ENCODE measurements at regions not wholly inside any gene's neighbourhood (a gene's known extent, or its start where the extent isn't known, plus 50 kb on each side); places are given as distances from the start of the nearest gene placed in this dataset.
A peak's percentile ranks its signal among the peaks of the same experiment; 100 is the strongest.
"Not testable (repeated sequence)": the region's sequence is repeated elsewhere in the genome, so short reads cannot be mapped to it uniquely, and the experiment has no call there.

GRCh38 chr15:81056304-81056703 is 55.6 kb downstream of the TLNRD1 start:
- no peak for DNase-seq (ENCODE audit: low read depth)
- H3K27me3 ChIP-seq (replicated peaks; ENCODE audit: control insufficient read depth, insufficient read depth, low read length), result no peaks in the 10 kb centered on the region
- H3K9me3 ChIP-seq (ENCODE audit: control insufficient read depth, low read length), result no peaks in the 10 kb centered on the region
- H3K4me3 ChIP-seq (ENCODE audit: low read length), result no peak overlapping the region
- no peak overlapping the region for H3K9ac ChIP-seq (ENCODE audit: low read length)
- H3K4me1 ChIP-seq (ENCODE audit: control insufficient read depth, insufficient read depth, low read length), result no peaks in the 10 kb centered on the region
- H3K36me3 ChIP-seq (ENCODE audit: control insufficient read depth, insufficient read depth, low read length, severe bottlenecking), result no peaks in the 10 kb centered on the region

DNA sequence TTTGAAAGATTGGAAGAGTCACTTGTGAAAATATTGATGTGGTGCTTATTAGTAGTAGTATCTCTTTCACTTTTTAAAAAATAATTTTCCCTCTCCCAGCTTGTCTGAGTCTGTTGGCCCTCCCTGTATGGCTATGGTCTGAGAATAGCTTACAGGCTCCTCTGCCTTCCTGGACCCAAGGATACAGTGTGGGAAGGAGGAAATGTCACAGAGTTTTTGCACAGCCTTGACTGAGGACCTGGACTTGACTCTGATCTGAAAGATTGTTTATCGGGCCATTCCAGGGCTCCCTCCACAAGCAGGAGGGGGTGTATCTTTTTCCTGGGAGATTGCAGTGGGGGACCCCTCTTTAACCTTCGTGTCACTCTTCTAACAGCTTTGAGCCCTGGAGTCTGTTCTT is 59.7 kb downstream of the TLNRD1 start:
- no peaks in the 10 kb centered on the region for H3K4me1 ChIP-seq (ENCODE audit: control insufficient read depth, insufficient read depth, low read length)
- H3K4me3 ChIP-seq (ENCODE audit: low read length), result no peak overlapping the region
- no peaks in the 10 kb centered on the region for H3K9me3 ChIP-seq (ENCODE audit: control insufficient read depth, low read length)
- H3K27me3 ChIP-seq (replicated peaks; ENCODE audit: control insufficient read depth, insufficient read depth, low read length), result no peaks in the 10 kb centered on the region
- no peaks in the 10 kb centered on the region for H3K36me3 ChIP-seq (ENCODE audit: control insufficient read depth, insufficient read depth, low read length, severe bottlenecking)
- DNase-seq (ENCODE audit: low read depth), result no peak
- H3K9ac ChIP-seq (ENCODE audit: low read length), result no peak overlapping the region

DNA sequence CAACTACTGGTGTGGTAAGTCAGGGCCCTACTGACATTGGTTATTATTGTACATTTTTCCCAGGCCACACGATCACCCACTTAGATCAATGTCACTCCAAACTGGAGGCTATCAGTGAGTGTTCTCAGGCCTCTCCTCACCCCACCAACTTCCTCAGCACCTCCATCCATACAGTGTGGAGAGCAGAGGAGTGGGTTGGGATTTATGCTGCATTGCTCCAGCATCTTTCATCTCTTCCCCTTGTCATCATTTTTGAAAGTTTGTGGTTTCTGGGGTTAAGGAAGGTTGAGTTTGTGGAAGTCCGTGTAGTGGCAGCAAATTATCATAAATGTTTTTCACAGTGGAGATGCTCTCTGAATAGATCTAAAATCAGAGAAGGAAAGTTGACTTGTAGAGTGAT is 60.2 kb downstream of the TLNRD1 start:
- no peak overlapping the region for H3K9ac ChIP-seq (ENCODE audit: low read length)
- H3K27me3 ChIP-seq (replicated peaks; ENCODE audit: control insufficient read depth, insufficient read depth, low read length), result no peaks in the 10 kb centered on the region
- no peaks in the 10 kb centered on the region for H3K9me3 ChIP-seq (ENCODE audit: control insufficient read depth, low read length)
- no peak overlapping the region for H3K4me3 ChIP-seq (ENCODE audit: low read length)
- no peaks in the 10 kb centered on the region for H3K36me3 ChIP-seq (ENCODE audit: control insufficient read depth, insufficient read depth, low read length, severe bottlenecking)
- no peak for DNase-seq (ENCODE audit: low read depth)
- H3K4me1 ChIP-seq (ENCODE audit: control insufficient read depth, insufficient read depth, low read length), result no peaks in the 10 kb centered on the region

DNA sequence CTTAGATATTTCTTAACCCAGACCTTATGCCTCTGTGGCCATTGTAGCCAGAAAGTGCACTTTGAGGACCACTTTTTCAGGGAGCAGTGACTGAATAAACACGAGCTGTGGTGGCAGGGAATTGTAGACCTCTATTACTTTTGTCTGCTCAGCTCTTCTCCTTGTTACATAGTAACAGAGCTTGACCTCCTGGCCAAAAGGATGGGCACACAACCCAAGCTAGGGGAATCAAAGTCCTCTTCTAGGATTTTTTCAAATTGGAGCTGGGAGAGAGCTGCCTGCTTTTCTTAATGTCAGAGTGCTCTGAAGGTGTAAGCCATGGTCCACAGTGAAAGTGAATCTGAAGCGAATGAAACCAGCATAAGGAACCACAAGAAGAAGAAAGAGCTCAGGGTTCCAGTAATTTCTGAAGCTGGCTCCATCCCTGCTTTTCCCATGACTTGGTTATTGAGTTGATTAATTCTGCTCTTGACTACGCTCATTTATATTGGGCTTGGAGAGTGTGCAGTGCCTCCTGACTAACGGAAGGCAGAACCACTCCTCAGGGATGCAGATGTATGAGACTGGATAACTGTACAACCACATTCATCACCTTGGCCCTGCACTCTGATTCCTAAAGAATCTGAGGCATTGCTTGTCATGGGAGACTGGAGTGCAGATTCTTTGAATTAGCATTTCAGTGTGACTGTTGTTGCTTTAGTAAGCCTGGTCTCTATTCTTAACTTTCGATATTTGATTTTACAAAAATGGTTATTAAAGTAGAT is 60.9 kb downstream of the TLNRD1 start:
- Histone ChIP-seq H3K4me3 (ENCODE audit: low read length) (no peak overlapping the region), H3K27me3 (replicated peaks; ENCODE audit: control insufficient read depth, insufficient read depth, low read length) (no peaks in the 10 kb centered on the region), H3K4me1 (ENCODE audit: control insufficient read depth, insufficient read depth, low read length) (no peaks in the 10 kb centered on the region), H3K9me3 (ENCODE audit: control insufficient read depth, low read length) (no peaks in the 10 kb centered on the region), H3K9ac (ENCODE audit: low read length) (no peak overlapping the region), H3K36me3 (ENCODE audit: control insufficient read depth, insufficient read depth, low read length, severe bottlenecking) (no peaks in the 10 kb centered on the region)
- DNase-seq (ENCODE audit: low read depth), result peak; percentile 29

GRCh38 chr15:81062937-81063336 is 62.2 kb downstream of the TLNRD1 start:
- DNase-seq (ENCODE audit: low read depth), result no peak

GRCh38 chr15:81064253-81064652 is 63.5 kb downstream of the TLNRD1 start:
- Histone ChIP-seq H3K27me3 (replicated peaks; ENCODE audit: control insufficient read depth, insufficient read depth, low read length) (no peaks in the 10 kb centered on the region), H3K9me3 (ENCODE audit: control insufficient read depth, low read length) (no peaks in the 10 kb centered on the region), H3K4me3 (ENCODE audit: low read length) (no peak overlapping the region), H3K36me3 (ENCODE audit: control insufficient read depth, insufficient read depth, low read length, severe bottlenecking) (no peaks in the 10 kb centered on the region), H3K9ac (ENCODE audit: low read length) (no peak overlapping the region), H3K4me1 (ENCODE audit: control insufficient read depth, insufficient read depth, low read length) (no peaks in the 10 kb centered on the region)
- no peak for DNase-seq (ENCODE audit: low read depth)

More at GRCh38 chr15:81062937-81063336, 62.2 kb downstream of the TLNRD1 start:
- Histone ChIP-seq H3K9ac (ENCODE audit: low read length) (no peak overlapping the region), H3K9me3 (ENCODE audit: control insufficient read depth, low read length) (no peaks in the 10 kb centered on the region), H3K27me3 (replicated peaks; ENCODE audit: control insufficient read depth, insufficient read depth, low read length) (no peaks in the 10 kb centered on the region), H3K36me3 (ENCODE audit: control insufficient read depth, insufficient read depth, low read length, severe bottlenecking) (no peaks in the 10 kb centered on the region), H3K4me3 (ENCODE audit: low read length) (no peak overlapping the region), H3K4me1 (ENCODE audit: control insufficient read depth, insufficient read depth, low read length) (no peaks in the 10 kb centered on the region)

- not testable (repeated sequence) for H3K4me3 ChIP-seq (ENCODE audit: low read length); H3K9ac ChIP-seq (ENCODE audit: low read length); H3K27me3 ChIP-seq (replicated peaks; ENCODE audit: control insufficient read depth, insufficient read depth, low read length); DNase-seq (ENCODE audit: low read depth); H3K36me3 ChIP-seq (ENCODE audit: control insufficient read depth, insufficient read depth, low read length, severe bottlenecking); H3K9me3 ChIP-seq (ENCODE audit: control insufficient read depth, low read length)
- peaks cover 14% of the 10 kb centered on the region for H3K4me1 ChIP-seq (ENCODE audit: control insufficient read depth, insufficient read depth, low read length)
These were observed 66.5 kb upstream of the CFAP161 start for GRCh38 chr15:81067567-81067966.

- H3K27me3 ChIP-seq (replicated peaks; ENCODE audit: control insufficient read depth, insufficient read depth, low read length), result no peaks in the 10 kb centered on the region
- no peak overlapping the region for H3K4me3 ChIP-seq (ENCODE audit: low read length)
- H3K9ac ChIP-seq (ENCODE audit: low read length), result no peak overlapping the region
- no peaks in the 10 kb centered on the region for H3K9me3 ChIP-seq (ENCODE audit: control insufficient read depth, low read length)
- DNase-seq (ENCODE audit: low read depth), result no peak
- H3K4me1 ChIP-seq (ENCODE audit: control insufficient read depth, insufficient read depth, low read length), result peaks cover 14% of the 10 kb centered on the region
- no peaks in the 10 kb centered on the region for H3K36me3 ChIP-seq (ENCODE audit: control insufficient read depth, insufficient read depth, low read length, severe bottlenecking)
These were observed 65.6 kb upstream of the CFAP161 start for GRCh38 chr15:81068516-81068915.

DNA sequence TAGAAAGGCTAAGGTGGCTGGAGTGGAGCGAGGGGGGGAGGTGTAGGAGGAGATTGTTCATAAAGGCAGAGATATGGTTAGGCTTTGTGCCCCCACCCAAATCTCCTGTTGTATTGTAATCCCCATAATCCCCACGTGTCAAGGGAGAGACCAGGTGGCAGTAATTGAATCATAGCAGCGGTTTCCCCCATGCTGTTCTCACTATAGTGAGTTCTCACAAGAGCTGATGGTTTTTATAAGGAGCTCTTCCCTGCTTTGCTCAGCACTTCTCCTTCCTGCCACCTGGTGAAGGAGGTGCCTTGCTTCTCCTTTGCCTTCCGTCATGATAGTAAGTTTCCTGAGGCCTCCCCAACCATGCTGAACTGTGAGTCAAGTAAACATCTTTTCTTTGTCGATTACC is 64.7 kb upstream of the CFAP161 start:
- Histone ChIP-seq H3K4me1 (ENCODE audit: control insufficient read depth, insufficient read depth, low read length) (peaks cover 14% of the 10 kb centered on the region), H3K4me3 (ENCODE audit: low read length) (no peak overlapping the region), H3K36me3 (ENCODE audit: control insufficient read depth, insufficient read depth, low read length, severe bottlenecking) (no peaks in the 10 kb centered on the region), H3K9ac (ENCODE audit: low read length) (no peak overlapping the region), H3K9me3 (ENCODE audit: control insufficient read depth, low read length) (no peaks in the 10 kb centered on the region), H3K27me3 (replicated peaks; ENCODE audit: control insufficient read depth, insufficient read depth, low read length) (no peaks in the 10 kb centered on the region)
- no peak for DNase-seq (ENCODE audit: low read depth)

- Histone ChIP-seq H3K36me3 (ENCODE audit: control insufficient read depth, insufficient read depth, low read length, severe bottlenecking) (no peaks in the 10 kb centered on the region), H3K4me3 (ENCODE audit: low read length) (no peak overlapping the region), H3K9me3 (ENCODE audit: control insufficient read depth, low read length) (no peaks in the 10 kb centered on the region), H3K27me3 (replicated peaks; ENCODE audit: control insufficient read depth, insufficient read depth, low read length) (no peaks in the 10 kb centered on the region), H3K9ac (ENCODE audit: low read length) (no peak overlapping the region), H3K4me1 (ENCODE audit: control insufficient read depth, insufficient read depth, low read length) (peaks cover 14% of the 10 kb centered on the region)
- DNase-seq (ENCODE audit: low read depth), result no peak
These were observed 64.2 kb upstream of the CFAP161 start for GRCh38 chr15:81069909-81070308.

GRCh38 chr15:81071120-81071519 is 63.0 kb upstream of the CFAP161 start:
- peak overlapping the region; percentile 29 for H3K4me3 ChIP-seq (ENCODE audit: low read length)
- H3K4me1 ChIP-seq (ENCODE audit: control insufficient read depth, insufficient read depth, low read length), result peaks cover 14% of the 10 kb centered on the region
- H3K27me3 ChIP-seq (replicated peaks; ENCODE audit: control insufficient read depth, insufficient read depth, low read length), result no peaks in the 10 kb centered on the region
- H3K9me3 ChIP-seq (ENCODE audit: control insufficient read depth, low read length), result no peaks in the 10 kb centered on the region
- DNase-seq (ENCODE audit: low read depth), result peak; percentile 86
- no peaks in the 10 kb centered on the region for H3K36me3 ChIP-seq (ENCODE audit: control insufficient read depth, insufficient read depth, low read length, severe bottlenecking)
- H3K9ac ChIP-seq (ENCODE audit: low read length), result no peak overlapping the region

DNA sequence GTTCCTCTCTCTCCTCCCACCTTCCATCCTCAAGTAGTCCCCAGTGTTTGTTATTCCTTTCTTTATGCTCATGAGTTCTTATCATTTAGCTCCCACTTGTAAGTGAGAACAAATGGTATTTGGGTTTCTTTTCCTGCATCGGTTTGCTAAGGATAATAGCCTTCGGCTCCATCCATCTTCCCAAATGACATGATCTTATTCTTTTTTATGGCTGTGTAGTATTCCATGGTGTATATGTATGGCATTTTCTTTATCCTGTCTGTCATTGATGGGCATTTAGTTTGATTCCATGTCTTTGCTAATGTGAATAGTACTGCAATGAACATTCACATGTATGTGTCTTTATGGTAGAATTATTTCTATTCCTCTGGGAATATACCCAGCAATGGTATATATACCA is 62.4 kb upstream of the CFAP161 start:
- Histone ChIP-seq H3K4me1 (ENCODE audit: control insufficient read depth, insufficient read depth, low read length) (peaks cover 14% of the 10 kb centered on the region), H3K4me3 (ENCODE audit: low read length) (no peak overlapping the region), H3K27me3 (replicated peaks; ENCODE audit: control insufficient read depth, insufficient read depth, low read length) (no peaks in the 10 kb centered on the region), H3K36me3 (ENCODE audit: control insufficient read depth, insufficient read depth, low read length, severe bottlenecking) (no peaks in the 10 kb centered on the region), H3K9me3 (ENCODE audit: control insufficient read depth, low read length) (no peaks in the 10 kb centered on the region), H3K9ac (ENCODE audit: low read length) (no peak overlapping the region)
- no peak for DNase-seq (ENCODE audit: low read depth)

All from adipocyte (in vitro differentiated cells).